Type B pancreatic cell (in vitro differentiated cells): ENCODE measurements at regions not wholly inside any gene's neighbourhood (a gene's known extent, or its start where the extent isn't known, plus 50 kb on each side); places are given as distances from the start of the nearest gene placed in this dataset.

Source experiments
- DNase-seq: peaks from one replicate; pipeline ENCODE4 v3.0.0; 2021; ENCODE audit warnings: mixed read lengths; ENCODE audit not compliant: unreplicated experiment; ENCODE audit errors: extremely low spot score
- H3K27ac Mint-ChIP-seq: 2 replicates; pipeline ENCODE4 v1.8.0; 2021; ENCODE audit warnings: mild to moderate bottlenecking, mixed read lengths
- H3K27me3 Mint-ChIP-seq: 2 replicates; pipeline ENCODE4 v1.8.0; 2021; ENCODE audit warnings: mixed read lengths
- H3K36me3 Mint-ChIP-seq: 2 replicates; pipeline ENCODE4 v1.8.0; 2021; ENCODE audit warnings: mixed read lengths
- H3K4me1 Mint-ChIP-seq: one replicate; pipeline ENCODE4 v1.8.0; 2021; ENCODE audit warnings: mixed read lengths; ENCODE audit not compliant: unreplicated experiment
- H3K4me3 Mint-ChIP-seq: 2 replicates; pipeline ENCODE4 v1.8.0; 2021; ENCODE audit warnings: mild to moderate bottlenecking, mixed read lengths
- H3K9me3 Mint-ChIP-seq: 2 replicates; pipeline ENCODE4 v1.8.0; 2021; ENCODE audit warnings: mixed read lengths
- CTCF ChIP-seq: fragments of 200-600 bp; sonication (generic); conservative IDR thresholded peaks from 2 replicates; pipeline ENCODE4 v1.5.0; 2021; ENCODE audit warnings: antibody characterized with exemption, mild to moderate bottlenecking

GRCh38 chr11:121887569-121887968 lies 228.4 kb downstream of the BLID start:
- H3K4me3 Mint-ChIP-seq: no peak overlapping the region

DNA sequence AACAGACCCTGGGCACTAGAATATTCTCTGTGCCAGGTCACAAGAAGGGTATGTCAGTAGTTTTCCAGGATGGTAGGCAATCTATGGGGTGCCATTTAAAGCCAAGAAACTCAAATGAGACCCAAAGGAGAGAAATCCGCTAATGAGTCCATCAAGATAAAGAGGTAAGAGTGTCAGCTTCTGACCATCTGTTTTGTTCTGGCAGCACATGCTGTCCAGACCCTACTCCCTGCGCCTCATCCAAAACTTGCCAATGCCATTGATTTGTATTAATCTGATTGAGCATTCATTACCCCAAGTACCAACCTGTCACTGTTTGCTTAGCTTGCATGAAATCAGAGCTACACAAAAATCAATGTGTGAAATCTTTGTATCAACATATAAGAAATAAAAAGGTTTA lies 229.0 kb downstream of the BLID start:
- H3K36me3 Mint-ChIP-seq: no peaks in the 10 kb centered on the region
- TF ChIP-seq CTCF: no peak
- DNase-seq: no peak
- H3K27me3 Mint-ChIP-seq: no peaks in the 10 kb centered on the region
- H3K27ac Mint-ChIP-seq: no peak overlapping the region
- no peak overlapping the region for H3K4me3 Mint-ChIP-seq
- H3K9me3 Mint-ChIP-seq: peaks cover 5% of the 10 kb centered on the region
- peaks cover 28% of the 10 kb centered on the region for H3K4me1 Mint-ChIP-seq

More at GRCh38 chr11:121887569-121887968, 228.4 kb downstream of the BLID start:
- Mint-ChIP-seq H3K4me1 (peaks cover 33% of the 10 kb centered on the region), H3K9me3 (peaks cover 4% of the 10 kb centered on the region), H3K27me3 (no peaks in the 10 kb centered on the region), H3K36me3 (no peaks in the 10 kb centered on the region), H3K27ac (no peak overlapping the region)
- no peak for TF ChIP-seq CTCF
- DNase-seq: no peak

GRCh38 chr11:121886005-121886734 lies 229.8 kb downstream of the BLID start:
- H3K9me3 Mint-ChIP-seq: peaks cover 8% of the 10 kb centered on the region
- H3K36me3 Mint-ChIP-seq: no peaks in the 10 kb centered on the region
- no peak for TF ChIP-seq CTCF
- H3K27me3 Mint-ChIP-seq: no peaks in the 10 kb centered on the region
- H3K27ac Mint-ChIP-seq: no peak overlapping the region
- DNase-seq: no peak
- peaks cover 19% of the 10 kb centered on the region for H3K4me1 Mint-ChIP-seq
- no peak overlapping the region for H3K4me3 Mint-ChIP-seq

DNA sequence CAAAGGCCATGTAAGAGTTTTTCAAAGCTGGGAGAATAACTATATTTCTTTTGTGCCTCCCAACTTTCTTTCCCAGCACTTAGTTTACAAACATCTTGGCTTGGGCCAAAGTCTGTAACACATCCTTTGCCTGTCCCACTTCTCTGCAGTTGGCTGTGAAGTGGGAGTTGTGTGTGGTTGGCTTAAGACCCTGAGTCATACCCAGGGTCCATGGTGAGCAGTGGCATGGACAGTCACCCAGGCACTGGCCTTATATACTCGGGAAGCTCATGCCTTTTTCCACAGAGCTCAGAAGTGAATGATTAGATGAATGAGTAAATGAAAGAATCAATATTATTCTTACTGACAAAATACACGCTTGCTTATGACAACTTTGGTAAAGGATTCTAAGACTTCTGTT lies 231.4 kb downstream of the BLID start:
- Mint-ChIP-seq H3K4me1 (peaks cover 16% of the 10 kb centered on the region), H3K4me3 (no peak overlapping the region), H3K27ac (no peak overlapping the region), H3K27me3 (no peaks in the 10 kb centered on the region), H3K9me3 (peaks cover 4% of the 10 kb centered on the region), H3K36me3 (no peaks in the 10 kb centered on the region)
- DNase-seq: no peak
- TF ChIP-seq CTCF: no peak

DNA sequence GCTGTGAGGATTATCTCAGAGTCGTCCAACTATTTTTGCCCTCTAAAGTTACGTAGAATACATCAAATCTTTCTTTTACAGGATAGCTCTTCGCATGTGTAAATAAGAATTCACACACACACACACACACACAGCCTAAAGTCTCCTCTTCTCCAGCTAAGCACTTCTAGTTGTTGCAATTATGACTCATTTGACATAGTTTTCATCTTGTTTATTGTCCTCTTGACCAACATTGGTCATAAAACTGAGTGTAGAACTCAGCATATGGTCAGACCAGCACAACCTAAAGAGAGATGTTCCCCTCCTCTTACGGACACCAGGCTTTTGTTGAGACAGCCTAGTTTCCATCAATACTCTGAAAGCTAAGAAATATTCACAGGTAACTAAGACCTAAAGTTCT lies 234.2 kb downstream of the BLID start:
- peaks cover 4% of the 10 kb centered on the region for H3K9me3 Mint-ChIP-seq
- no peak overlapping the region for H3K4me3 Mint-ChIP-seq
- H3K27ac Mint-ChIP-seq: no peak overlapping the region
- H3K27me3 Mint-ChIP-seq: peaks cover 4% of the 10 kb centered on the region
- H3K4me1 Mint-ChIP-seq: peaks cover 8% of the 10 kb centered on the region
- H3K36me3 Mint-ChIP-seq: no peaks in the 10 kb centered on the region
- DNase-seq: no peak
- TF ChIP-seq CTCF: no peak
